Mesendoderm (in vitro differentiated cells): ENCODE measurements at regions not wholly inside any gene's neighbourhood (a gene's known extent, or its start where the extent isn't known, plus 50 kb on each side); places are given as distances from the start of the nearest gene placed in this dataset.

Experiments used
- DNase-seq: peaks from one replicate; pipeline ENCODE4 v3.0.0; 2013
- H2AK5ac ChIP-seq: 2 replicates; pipeline ENCODE4 v1.6.1; 2013; ENCODE audit warnings: low read length, inconsistent platforms
- H2BK120ac ChIP-seq: 2 replicates; pipeline ENCODE4 v1.6.1; 2013; ENCODE audit warnings: low read depth, mild to moderate bottlenecking, low read length, moderate library complexity, mixed read lengths
- H2BK15ac ChIP-seq: replicated peaks from 2 replicates; pipeline ENCODE4 v1.6.1; 2013; ENCODE audit warnings: low read depth, mild to moderate bottlenecking, moderate library complexity
- H2BK5ac ChIP-seq: 2 replicates; pipeline ENCODE4 v1.6.1; 2013; ENCODE audit warnings: low read length, inconsistent platforms
- H3K18ac ChIP-seq: 2 replicates; pipeline ENCODE4 v1.6.1; 2013; ENCODE audit warnings: mild to moderate bottlenecking, low read length, mixed read lengths
- H3K23ac ChIP-seq: one replicate; pipeline ENCODE4 v1.6.1; 2013; ENCODE audit warnings: low read length
- H3K27ac ChIP-seq: 2 replicates; pipeline ENCODE4 v1.5.1; 2013; ENCODE audit warnings: low read depth, mild to moderate bottlenecking, inconsistent platforms, low read length, moderate library complexity
- H3K27me3 ChIP-seq: 2 replicates; pipeline ENCODE4 v1.6.1; 2013; ENCODE audit warnings: low read length, control low read depth, mild to moderate bottlenecking, inconsistent platforms; ENCODE audit not compliant: insufficient read depth, poor library complexity
- H3K36me3 ChIP-seq: 2 replicates; pipeline ENCODE4 v1.6.1; 2013; ENCODE audit warnings: low read length, inconsistent platforms; ENCODE audit not compliant: control insufficient read depth, insufficient read depth
- H3K4ac ChIP-seq: one replicate; pipeline ENCODE4 v1.6.1; 2013; ENCODE audit warnings: low read depth, mild to moderate bottlenecking, low read length, moderate library complexity
- H3K4me1 ChIP-seq: 2 replicates; pipeline ENCODE4 v1.6.1; 2013; ENCODE audit warnings: low read depth, low read length, inconsistent platforms; ENCODE audit not compliant: control insufficient read depth
- H3K4me2 ChIP-seq: 2 replicates; pipeline ENCODE4 v1.6.1; 2013; ENCODE audit warnings: low read length
- H3K4me3 ChIP-seq: 2 replicates; pipeline ENCODE4 v1.5.1; 2013; ENCODE audit warnings: mild to moderate bottlenecking, low read length
- H3K56ac ChIP-seq: one replicate; pipeline ENCODE4 v1.6.1; 2013; ENCODE audit warnings: low read length
- H3K79me1 ChIP-seq: 2 replicates; pipeline ENCODE4 v1.6.1; 2013; ENCODE audit warnings: low read length, inconsistent platforms
- H3K79me2 ChIP-seq: 2 replicates; pipeline ENCODE4 v1.6.1; 2013; ENCODE audit warnings: mild to moderate bottlenecking, low read length; ENCODE audit not compliant: control insufficient read depth, insufficient read depth
- H3K9ac ChIP-seq: 2 replicates; pipeline ENCODE4 v1.6.1; 2013; ENCODE audit warnings: low read length, inconsistent platforms
- H4K5ac ChIP-seq: one replicate; pipeline ENCODE4 v1.6.1; 2013; ENCODE audit warnings: low read length
- H4K8ac ChIP-seq: one replicate; pipeline ENCODE4 v1.6.1; 2013; ENCODE audit warnings: low read depth, mild to moderate bottlenecking, control low read depth, low read length, moderate library complexity
- WGBS: extraction: QIAGEN DNeasy Blood & Tissue Kit; methylation state at CpG from one replicate; pipeline ENCODE4 v1.1.7; 2013; ENCODE audit warnings: low lambda C conversion rate, missing lambda C conversion rate; ENCODE audit not compliant: insufficient coverage; ENCODE audit errors: extremely low coverage; 5-methylcytosine and 5-hydroxymethylcytosine counted together

DNA sequence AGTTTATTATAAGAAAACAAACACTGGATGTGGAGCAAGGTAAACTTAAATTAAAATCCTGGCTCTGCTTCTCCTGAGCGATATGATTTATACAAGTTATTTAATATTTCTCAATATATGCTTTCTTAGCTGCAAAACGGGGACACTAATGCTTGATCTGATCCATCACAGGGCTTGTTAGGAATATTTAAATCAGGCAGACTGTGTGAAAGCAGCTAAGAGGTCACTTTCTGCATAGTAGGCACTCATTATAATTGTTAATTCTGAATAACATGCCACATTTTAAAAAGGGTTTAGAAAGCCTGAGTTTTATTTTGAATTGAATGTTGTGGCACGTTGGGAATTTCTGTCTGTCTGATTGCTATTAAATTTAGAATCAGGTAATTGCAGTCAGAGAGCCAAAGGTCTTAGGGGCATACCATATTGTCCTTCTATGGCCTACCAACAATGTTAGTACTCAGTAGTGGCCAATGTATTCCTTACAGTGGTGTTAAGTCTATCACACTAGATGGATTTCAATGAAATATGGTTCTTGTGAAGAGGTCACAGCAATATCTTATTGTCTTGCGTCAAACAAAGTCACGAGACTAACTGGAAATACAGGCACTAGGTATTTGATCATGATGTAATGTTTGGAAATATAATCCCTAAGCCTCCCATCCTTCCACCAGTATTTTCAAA is 890.0 kb upstream of the CDH8 start:
- H3K4ac ChIP-seq: no peak overlapping the region
- H3K27ac ChIP-seq: no peak overlapping the region
- no peak overlapping the region for H3K9ac ChIP-seq
- H3K23ac ChIP-seq: no peak overlapping the region
- no CpG with 5 or more reads among the region's 5 CpGs for WGBS
- H2BK120ac ChIP-seq: no peak overlapping the region
- no peak overlapping the region for H2AK5ac ChIP-seq
- H3K79me1 ChIP-seq: no peaks in the 10 kb centered on the region
- H3K56ac ChIP-seq: no peak overlapping the region
- no peaks in the 10 kb centered on the region for H3K4me1 ChIP-seq
- no peak overlapping the region for H4K8ac ChIP-seq
- H3K27me3 ChIP-seq: no peaks in the 10 kb centered on the region
- DNase-seq: no peak
- H2BK5ac ChIP-seq: no peak overlapping the region
- no peaks in the 10 kb centered on the region for H3K79me2 ChIP-seq
- no peak overlapping the region for H4K5ac ChIP-seq
- no peak overlapping the region for H3K4me2 ChIP-seq
- H3K4me3 ChIP-seq: no peak overlapping the region
- H3K18ac ChIP-seq: no peak overlapping the region
- no peaks in the 10 kb centered on the region for H3K36me3 ChIP-seq
- H2BK15ac ChIP-seq: no peak overlapping the region

DNA sequence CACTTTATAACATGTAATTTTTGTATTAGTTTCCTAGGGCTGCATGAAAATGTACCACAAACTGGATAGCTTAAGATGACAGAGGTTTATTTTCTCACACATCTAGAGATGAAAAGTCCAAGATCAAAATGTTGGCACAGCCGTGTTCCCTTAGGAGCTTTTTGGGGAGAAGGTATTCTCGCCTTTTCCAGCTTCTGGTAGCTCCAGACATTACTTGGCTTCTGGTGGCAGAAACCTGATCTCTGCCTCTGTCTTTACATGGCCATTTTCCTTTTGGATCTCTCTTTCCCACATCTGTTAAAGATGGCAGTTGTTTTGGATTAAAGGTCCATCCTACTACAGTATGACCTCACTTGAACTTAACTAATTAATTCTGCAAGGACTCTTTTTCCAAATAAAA is 885.7 kb upstream of the CDH8 start:
- H4K8ac ChIP-seq: no peak overlapping the region
- H2BK120ac ChIP-seq: no peak overlapping the region
- H3K23ac ChIP-seq: no peak overlapping the region
- no peak overlapping the region for H2BK5ac ChIP-seq
- H3K9ac ChIP-seq: no peak overlapping the region
- H2BK15ac ChIP-seq: no peak overlapping the region
- no peak overlapping the region for H3K4me3 ChIP-seq
- no peak overlapping the region for H3K4ac ChIP-seq
- no peak overlapping the region for H4K5ac ChIP-seq
- peaks cover 4% of the 10 kb centered on the region for H3K4me1 ChIP-seq
- H3K27ac ChIP-seq: no peak overlapping the region
- H3K18ac ChIP-seq: no peak overlapping the region
- H3K79me1 ChIP-seq: no peaks in the 10 kb centered on the region
- no peaks in the 10 kb centered on the region for H3K79me2 ChIP-seq
- no peak overlapping the region for H3K56ac ChIP-seq
- no CpG with 5 or more reads among the region's 2 CpGs for WGBS
- H3K4me2 ChIP-seq: no peak overlapping the region
- H2AK5ac ChIP-seq: no peak overlapping the region
- H3K36me3 ChIP-seq: no peaks in the 10 kb centered on the region
- DNase-seq: no peak
- no peaks in the 10 kb centered on the region for H3K27me3 ChIP-seq

DNA sequence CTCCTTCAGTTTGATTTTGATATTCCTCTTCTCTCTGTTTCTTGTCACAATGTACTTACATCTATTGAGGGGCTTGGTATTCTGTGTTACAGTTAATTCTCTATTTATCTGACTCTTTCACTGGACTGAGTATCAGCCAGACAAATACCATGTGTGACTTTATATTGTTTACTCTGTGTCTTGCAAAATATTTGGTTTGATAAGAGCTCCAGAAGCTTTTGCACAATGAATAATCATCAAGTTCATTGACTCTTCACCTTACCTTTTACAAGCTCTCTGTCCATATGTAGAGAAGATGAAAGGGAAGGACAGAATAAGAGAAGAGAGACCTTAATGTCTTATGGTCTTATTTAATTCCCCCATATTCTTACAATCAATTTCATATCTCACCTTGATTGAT is 877.7 kb upstream of the CDH8 start:
- H2AK5ac ChIP-seq: no peak overlapping the region
- no peak overlapping the region for H3K9ac ChIP-seq
- no peaks in the 10 kb centered on the region for H3K4me1 ChIP-seq
- H2BK5ac ChIP-seq: no peak overlapping the region
- no peak overlapping the region for H3K4me3 ChIP-seq
- no peaks in the 10 kb centered on the region for H3K79me1 ChIP-seq
- no peak overlapping the region for H3K4ac ChIP-seq
- no peak overlapping the region for H3K18ac ChIP-seq
- H3K4me2 ChIP-seq: no peak overlapping the region
- H3K79me2 ChIP-seq: no peaks in the 10 kb centered on the region
- no peak for DNase-seq
- H4K5ac ChIP-seq: no peak overlapping the region
- H3K27me3 ChIP-seq: no peaks in the 10 kb centered on the region
- H2BK15ac ChIP-seq: no peak overlapping the region
- H3K36me3 ChIP-seq: no peaks in the 10 kb centered on the region
- H3K56ac ChIP-seq: no peak overlapping the region
- H4K8ac ChIP-seq: no peak overlapping the region
- H3K27ac ChIP-seq: no peak overlapping the region
- no peak overlapping the region for H2BK120ac ChIP-seq
- H3K23ac ChIP-seq: no peak overlapping the region

- H3K18ac ChIP-seq: no peak overlapping the region
- no peaks in the 10 kb centered on the region for H3K79me2 ChIP-seq
- no peak overlapping the region for H2BK15ac ChIP-seq
- H2BK120ac ChIP-seq: no peak overlapping the region
- no peak overlapping the region for H2BK5ac ChIP-seq
- no CpG with 5 or more reads among the region's 2 CpGs for WGBS
- no peak overlapping the region for H2AK5ac ChIP-seq
- H3K4me2 ChIP-seq: no peak overlapping the region
- H3K27me3 ChIP-seq: no peaks in the 10 kb centered on the region
- H3K56ac ChIP-seq: no peak overlapping the region
- H3K4me3 ChIP-seq: no peak overlapping the region
- no peak for DNase-seq
- no peak overlapping the region for H3K9ac ChIP-seq
- H3K79me1 ChIP-seq: no peaks in the 10 kb centered on the region
- H3K23ac ChIP-seq: no peak overlapping the region
- no peaks in the 10 kb centered on the region for H3K4me1 ChIP-seq
- no peak overlapping the region for H4K5ac ChIP-seq
- no peaks in the 10 kb centered on the region for H3K36me3 ChIP-seq
- no peak overlapping the region for H4K8ac ChIP-seq
- H3K4ac ChIP-seq: no peak overlapping the region
- no peak overlapping the region for H3K27ac ChIP-seq
These were observed 877.1 kb upstream of the CDH8 start for GRCh38 chr16:62913333-62913732.

DNA sequence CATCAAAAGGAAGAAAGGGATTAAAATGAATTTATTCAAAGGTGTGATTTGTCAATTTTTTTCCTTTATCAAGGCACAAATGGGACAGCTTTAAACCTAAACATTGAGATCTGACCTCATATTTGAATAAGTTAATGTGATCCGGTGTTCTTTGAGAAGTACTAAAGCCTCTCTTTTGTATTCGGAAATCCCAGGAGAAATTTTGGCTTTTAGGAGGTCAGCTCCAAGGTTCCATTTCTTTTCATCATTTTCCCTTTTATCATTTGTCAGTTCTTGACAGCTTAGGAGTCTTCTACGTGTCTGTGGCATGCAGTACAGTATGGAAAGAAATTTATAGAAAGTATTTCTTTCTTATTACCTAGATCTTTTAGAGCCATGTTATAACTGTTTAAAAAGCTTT is 873.4 kb upstream of the CDH8 start:
- no peak overlapping the region for H3K9ac ChIP-seq
- H3K23ac ChIP-seq: no peak overlapping the region
- H3K79me1 ChIP-seq: no peaks in the 10 kb centered on the region
- no peak for DNase-seq
- no peak overlapping the region for H4K8ac ChIP-seq
- H4K5ac ChIP-seq: no peak overlapping the region
- WGBS: no CpG with 5 or more reads among the region's 3 CpGs
- H3K4me2 ChIP-seq: no peak overlapping the region
- no peak overlapping the region for H3K4me3 ChIP-seq
- H3K56ac ChIP-seq: no peak overlapping the region
- no peak overlapping the region for H3K27ac ChIP-seq
- no peaks in the 10 kb centered on the region for H3K27me3 ChIP-seq
- H3K79me2 ChIP-seq: no peaks in the 10 kb centered on the region
- H2AK5ac ChIP-seq: no peak overlapping the region
- no peak overlapping the region for H3K18ac ChIP-seq
- H3K4ac ChIP-seq: no peak overlapping the region
- H2BK5ac ChIP-seq: no peak overlapping the region
- H3K36me3 ChIP-seq: no peaks in the 10 kb centered on the region
- H2BK120ac ChIP-seq: no peak overlapping the region
- H3K4me1 ChIP-seq: no peaks in the 10 kb centered on the region
- no peak overlapping the region for H2BK15ac ChIP-seq

DNA sequence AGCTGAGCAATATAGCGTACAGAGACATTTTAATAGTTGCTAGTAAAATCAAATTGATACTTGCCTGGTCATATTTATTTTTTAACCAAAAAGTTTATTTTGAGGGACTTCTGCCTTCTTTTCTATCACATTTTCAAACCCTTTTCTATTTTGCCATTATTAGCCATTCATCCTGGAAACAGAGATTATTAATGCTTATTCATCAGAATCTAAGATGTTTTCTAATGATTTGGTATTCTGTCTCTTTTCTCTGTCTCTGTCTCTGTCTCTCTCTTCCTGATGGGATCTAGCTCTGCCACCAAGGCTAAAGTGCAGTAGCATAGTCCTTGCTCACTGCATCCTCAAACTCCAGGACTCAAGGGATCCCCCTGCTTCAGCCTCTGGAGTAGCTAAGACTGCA is 871.3 kb upstream of the CDH8 start:
- DNase-seq: no peak
- Histone ChIP-seq H3K9ac (no peak overlapping the region), H3K4me2 (no peak overlapping the region), H3K4me1 (no peaks in the 10 kb centered on the region), H3K56ac (no peak overlapping the region), H2BK5ac (no peak overlapping the region), H3K18ac (no peak overlapping the region), H3K4ac (no peak overlapping the region), H3K27ac (no peak overlapping the region), H3K23ac (no peak overlapping the region), H3K27me3 (no peaks in the 10 kb centered on the region), H3K36me3 (no peaks in the 10 kb centered on the region), H3K79me1 (no peaks in the 10 kb centered on the region), H4K8ac (no peak overlapping the region), H2AK5ac (no peak overlapping the region), H3K79me2 (no peaks in the 10 kb centered on the region), H2BK120ac (no peak overlapping the region), H3K4me3 (no peak overlapping the region), H4K5ac (no peak overlapping the region), H2BK15ac (no peak overlapping the region)
- WGBS: no CpG with 5 or more reads among the region's 1 CpG
